ENCODE measurements at regions not wholly inside any gene's neighbourhood (a gene's known extent, or its start where the extent isn't known, plus 50 kb on each side); places are given as distances from the start of the nearest gene placed in this dataset.

GRCh38 chr16:58832386-58832895 is 98.3 kb upstream of the GOT2 start:
- no peak for TF ChIP-seq EZH2phosphoT487 (IDR thresholded peaks at IDR 0.05; ENCODE audit: borderline replicate concordance, low read length)
- TF ChIP-seq EZH2 (IDR thresholded peaks at IDR 0.05; ENCODE audit: low read length, unreplicated experiment) = no peak
- TF ChIP-seq CTCF (conservative IDR thresholded peaks at IDR 0.05; ENCODE audit: low read depth, low read length) = no peak
- H3K9ac ChIP-seq (ENCODE audit: low read length) = no peak overlapping the region
- no peak overlapping the region for H3K4me2 ChIP-seq (ENCODE audit: low read length)
- no peak for ATAC-seq
- H3K4me1 ChIP-seq (ENCODE audit: insufficient read depth, low read length) = no peaks in the 10 kb centered on the region
- H3K27ac ChIP-seq (ENCODE audit: low read length) = no peak overlapping the region
- 0 out of 2 replicates have a peak, but pooled peaks cover 6% of the 10 kb centered on the region for H3K27me3 ChIP-seq (ENCODE audit: low read length)
- no peaks in the 10 kb centered on the region for H3K9me3 ChIP-seq (ENCODE audit: low read length)
- H3K36me3 ChIP-seq (ENCODE audit: low read depth, low read length) = no peaks in the 10 kb centered on the region
- ChIA-PET CTCF (no interaction called here), POLR2A (ENCODE audit: unreplicated experiment) (no interaction called here)
- H2AFZ ChIP-seq (ENCODE audit: low read length) = no peak overlapping the region
- intact Hi-C loops (cut with micrococcal nuclease) = no loop called here
- H3K4me3 ChIP-seq (ENCODE audit: low read length) = no peak overlapping the region
- H3F3A ChIP-seq (ENCODE audit: low read length, unreplicated experiment) = no peaks in the 10 kb centered on the region
- H3K9me2 ChIP-seq (replicated peaks; ENCODE audit: low read length) = no peaks in the 10 kb centered on the region
- H4K20me1 ChIP-seq (ENCODE audit: low read length) = no peaks in the 10 kb centered on the region
- H3K79me2 ChIP-seq (ENCODE audit: low read length) = no peaks in the 10 kb centered on the region
- DNase-seq = no peak
- BruUV-seq (replicated peaks) = no TSS peak

GRCh38 chr16:58831386-58831785 is 97.3 kb upstream of the GOT2 start:
- intact Hi-C loops (cut with micrococcal nuclease) = no loop called here
- Histone ChIP-seq H4K20me1 (ENCODE audit: low read length) (no peaks in the 10 kb centered on the region), H3K4me3 (ENCODE audit: low read length) (no peak overlapping the region), H3K27me3 (ENCODE audit: low read length) (0 out of 2 replicates have a peak, but pooled peaks cover 6% of the 10 kb centered on the region), H3K9ac (ENCODE audit: low read length) (no peak overlapping the region), H2AFZ (ENCODE audit: low read length) (no peak overlapping the region), H3K4me1 (ENCODE audit: insufficient read depth, low read length) (no peaks in the 10 kb centered on the region), H3K9me2 (replicated peaks; ENCODE audit: low read length) (no peaks in the 10 kb centered on the region), H3K4me2 (ENCODE audit: low read length) (no peak overlapping the region), H3K79me2 (ENCODE audit: low read length) (no peaks in the 10 kb centered on the region), H3K36me3 (ENCODE audit: low read depth, low read length) (no peaks in the 10 kb centered on the region), H3F3A (ENCODE audit: low read length, unreplicated experiment) (no peaks in the 10 kb centered on the region), H3K9me3 (ENCODE audit: low read length) (no peaks in the 10 kb centered on the region), H3K27ac (ENCODE audit: low read length) (no peak overlapping the region)
- CTCF ChIA-PET = no interaction called here
- POLR2A ChIA-PET (ENCODE audit: unreplicated experiment) = no interaction called here
- DNase-seq (no peak), ATAC-seq (no peak)
- TF ChIP-seq CTCF (conservative IDR thresholded peaks at IDR 0.05; ENCODE audit: low read depth, low read length) (no peak), EZH2 (IDR thresholded peaks at IDR 0.05; ENCODE audit: low read length, unreplicated experiment) (no peak), EZH2phosphoT487 (IDR thresholded peaks at IDR 0.05; ENCODE audit: borderline replicate concordance, low read length) (no peak)
- BruUV-seq (replicated peaks) = no TSS peak

- DNase-seq (no peak), ATAC-seq (no peak)
- no peak overlapping the region for H3K9ac ChIP-seq (ENCODE audit: low read length)
- 0 out of 2 replicates have a peak, but pooled peaks cover 6% of the 10 kb centered on the region for H3K27me3 ChIP-seq (ENCODE audit: low read length)
- TF ChIP-seq EZH2 (IDR thresholded peaks at IDR 0.05; ENCODE audit: low read length, unreplicated experiment) (no peak), CTCF (conservative IDR thresholded peaks at IDR 0.05; ENCODE audit: low read depth, low read length) (no peak), EZH2phosphoT487 (IDR thresholded peaks at IDR 0.05; ENCODE audit: borderline replicate concordance, low read length) (no peak)
- ChIA-PET CTCF (no interaction called here), POLR2A (ENCODE audit: unreplicated experiment) (no interaction called here)
- no peaks in the 10 kb centered on the region for H3K4me1 ChIP-seq (ENCODE audit: insufficient read depth, low read length)
- no peaks in the 10 kb centered on the region for H3K79me2 ChIP-seq (ENCODE audit: low read length)
- no peaks in the 10 kb centered on the region for H3K9me2 ChIP-seq (replicated peaks; ENCODE audit: low read length)
- no peak overlapping the region for H3K4me3 ChIP-seq (ENCODE audit: low read length)
- BruUV-seq (replicated peaks) = no TSS peak
- H4K20me1 ChIP-seq (ENCODE audit: low read length) = no peaks in the 10 kb centered on the region
- no peaks in the 10 kb centered on the region for H3K9me3 ChIP-seq (ENCODE audit: low read length)
- no peaks in the 10 kb centered on the region for H3F3A ChIP-seq (ENCODE audit: low read length, unreplicated experiment)
- no peak overlapping the region for H3K27ac ChIP-seq (ENCODE audit: low read length)
- no peak overlapping the region for H3K4me2 ChIP-seq (ENCODE audit: low read length)
- no peak overlapping the region for H2AFZ ChIP-seq (ENCODE audit: low read length)
- H3K36me3 ChIP-seq (ENCODE audit: low read depth, low read length) = no peaks in the 10 kb centered on the region
- intact Hi-C loops (cut with micrococcal nuclease) = no loop called here
Observed at GRCh38 chr16:58828901-58829545, 94.9 kb upstream of the GOT2 start.

All from PC-3 (cell line).